Lower lobe of right lung (tissue), 2 donors: ENCODE measurements at regions not wholly inside any gene's neighbourhood (a gene's known extent, or its start where the extent isn't known, plus 50 kb on each side); places are given as distances from the start of the nearest gene placed in this dataset.

Source experiments
- ATAC-seq, 2 donors: fragments of 200-7000 bp; cut with Tn5 transposase; one replicate each; pipeline ENCODE4 v1.9.1; 2020 to 2022; ENCODE audit warnings: mild to moderate bottlenecking in 2 of 2, moderate library complexity in 2 of 2
- DNase-seq: peaks from one replicate; pipeline ENCODE4 v3.0.0-alpha.2; 2020
- H3K27ac ChIP-seq: fragments of 200-600 bp; one replicate; pipeline ENCODE4 v1.8.0; 2022
- H3K27me3 ChIP-seq: fragments of 200-600 bp; one replicate; pipeline ENCODE4 v1.8.0; 2022; ENCODE audit warnings: low read depth
- H3K36me3 ChIP-seq: fragments of 200-600 bp; one replicate; pipeline ENCODE4 v1.8.0; 2022; ENCODE audit warnings: mild to moderate bottlenecking
- H3K4me1 ChIP-seq: fragments of 200-600 bp; one replicate; pipeline ENCODE4 v1.8.0; 2022
- H3K4me3 ChIP-seq: fragments of 200-600 bp; one replicate; pipeline ENCODE4 v1.8.0; 2022; ENCODE audit warnings: mild to moderate bottlenecking
- H3K9me3 ChIP-seq: fragments of 200-600 bp; one replicate; pipeline ENCODE4 v1.8.0; 2022
- intact Hi-C: fragments of 100-400 bp; cut with DNase I; formaldehyde crosslinking; loops from one replicate; pipeline ENCODE4 v1.11.0; 2022
- TF ChIP-seq, protein P1 (sequence below): fragments of 200-600 bp; IDR thresholded peaks from one replicate; pipeline ENCODE4 v1.8.0; 2022; ENCODE audit warnings: antibody characterized with exemption, mild to moderate bottlenecking
- donor health status: DM: no; HTN: yes; CAD: no; lungs with severe emphysema.

DNA sequence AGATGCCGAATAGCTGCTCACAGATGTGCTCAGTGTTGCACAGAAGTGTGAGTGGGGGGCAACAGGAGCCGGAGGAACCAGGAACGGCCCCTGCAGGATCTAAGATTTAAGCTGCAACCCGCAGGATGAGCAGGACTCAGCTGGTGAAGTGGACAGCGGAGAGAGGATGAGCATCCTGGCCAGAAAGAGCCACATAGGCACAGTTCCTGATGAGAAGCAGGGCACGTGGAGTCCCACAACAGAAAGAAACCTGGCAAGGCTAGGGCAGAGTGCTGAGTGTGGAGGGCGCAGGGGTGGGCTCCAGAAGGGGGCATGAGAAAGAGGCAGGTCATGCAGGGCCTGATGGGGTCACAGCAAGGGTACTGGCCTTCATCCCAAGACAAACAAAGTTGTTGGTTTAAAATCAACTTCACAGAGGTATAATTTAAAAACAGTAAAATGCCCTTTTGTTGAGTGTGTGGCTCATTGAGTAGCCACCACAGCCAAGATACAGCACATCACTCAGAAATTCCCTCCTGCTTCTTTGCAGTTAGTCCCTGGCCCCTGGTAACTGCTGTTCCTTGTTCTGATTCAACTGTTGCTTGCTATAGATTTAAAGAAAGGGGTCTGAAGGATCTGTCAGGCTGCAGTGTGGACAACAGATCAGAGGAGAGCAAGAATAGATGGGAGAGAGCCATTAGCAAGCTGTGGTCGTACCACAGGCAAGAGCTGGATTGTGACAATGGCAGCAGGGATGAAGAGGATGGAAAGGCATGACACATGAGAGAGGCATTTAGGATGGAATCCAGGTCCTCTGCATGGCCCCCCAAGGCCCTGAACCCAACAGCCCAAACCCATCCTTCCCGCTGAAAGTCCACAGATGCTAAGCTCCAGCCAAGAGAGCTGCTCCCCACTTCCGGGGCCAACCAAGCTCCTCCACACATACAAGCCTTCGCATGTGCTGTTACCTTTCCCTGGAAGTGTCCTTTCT is 53.1 kb upstream of the OSBPL3 start:
- no peaks in the 10 kb centered on the region for H3K4me1 ChIP-seq
- DNase-seq (no peak), ATAC-seq (no peak)
- H3K36me3 ChIP-seq = no peaks in the 10 kb centered on the region
- H3K27ac ChIP-seq = no peak overlapping the region
- no peaks in the 10 kb centered on the region for H3K27me3 ChIP-seq
- TF ChIP-seq, protein P1, sequence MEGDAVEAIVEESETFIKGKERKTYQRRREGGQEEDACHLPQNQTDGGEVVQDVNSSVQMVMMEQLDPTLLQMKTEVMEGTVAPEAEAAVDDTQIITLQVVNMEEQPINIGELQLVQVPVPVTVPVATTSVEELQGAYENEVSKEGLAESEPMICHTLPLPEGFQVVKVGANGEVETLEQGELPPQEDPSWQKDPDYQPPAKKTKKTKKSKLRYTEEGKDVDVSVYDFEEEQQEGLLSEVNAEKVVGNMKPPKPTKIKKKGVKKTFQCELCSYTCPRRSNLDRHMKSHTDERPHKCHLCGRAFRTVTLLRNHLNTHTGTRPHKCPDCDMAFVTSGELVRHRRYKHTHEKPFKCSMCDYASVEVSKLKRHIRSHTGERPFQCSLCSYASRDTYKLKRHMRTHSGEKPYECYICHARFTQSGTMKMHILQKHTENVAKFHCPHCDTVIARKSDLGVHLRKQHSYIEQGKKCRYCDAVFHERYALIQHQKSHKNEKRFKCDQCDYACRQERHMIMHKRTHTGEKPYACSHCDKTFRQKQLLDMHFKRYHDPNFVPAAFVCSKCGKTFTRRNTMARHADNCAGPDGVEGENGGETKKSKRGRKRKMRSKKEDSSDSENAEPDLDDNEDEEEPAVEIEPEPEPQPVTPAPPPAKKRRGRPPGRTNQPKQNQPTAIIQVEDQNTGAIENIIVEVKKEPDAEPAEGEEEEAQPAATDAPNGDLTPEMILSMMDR = no peak
- intact Hi-C loops = no loop called here
- no peaks in the 10 kb centered on the region for H3K9me3 ChIP-seq
- H3K4me3 ChIP-seq = no peak overlapping the region

DNA sequence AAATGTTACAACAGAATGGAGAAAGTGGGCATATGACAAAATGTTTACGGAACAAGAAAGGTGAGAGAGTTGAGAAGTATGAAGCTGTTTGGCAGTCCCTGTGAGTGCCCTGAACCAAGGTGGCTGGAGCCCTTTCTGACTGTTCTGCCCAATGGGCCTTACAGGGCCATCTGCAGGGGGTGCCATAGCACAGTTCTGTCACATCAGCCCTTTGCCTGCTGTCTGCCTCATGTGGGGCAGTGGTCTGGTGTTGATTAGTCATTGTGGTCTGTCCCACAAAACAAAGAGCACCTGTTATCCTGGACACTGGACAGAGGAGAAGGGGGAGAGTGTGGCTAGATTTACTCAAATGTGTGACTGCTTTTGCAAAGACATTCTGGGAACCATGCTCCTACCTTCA is 51.5 kb upstream of the OSBPL3 start:
- TF ChIP-seq, protein P1 = no peak
- Histone ChIP-seq H3K36me3 (no peaks in the 10 kb centered on the region), H3K27ac (no peak overlapping the region), H3K4me1 (no peaks in the 10 kb centered on the region), H3K27me3 (no peaks in the 10 kb centered on the region), H3K9me3 (no peaks in the 10 kb centered on the region), H3K4me3 (no peak overlapping the region)
- no peak for ATAC-seq
- DNase-seq = no peak
- intact Hi-C loops = no loop called here

DNA sequence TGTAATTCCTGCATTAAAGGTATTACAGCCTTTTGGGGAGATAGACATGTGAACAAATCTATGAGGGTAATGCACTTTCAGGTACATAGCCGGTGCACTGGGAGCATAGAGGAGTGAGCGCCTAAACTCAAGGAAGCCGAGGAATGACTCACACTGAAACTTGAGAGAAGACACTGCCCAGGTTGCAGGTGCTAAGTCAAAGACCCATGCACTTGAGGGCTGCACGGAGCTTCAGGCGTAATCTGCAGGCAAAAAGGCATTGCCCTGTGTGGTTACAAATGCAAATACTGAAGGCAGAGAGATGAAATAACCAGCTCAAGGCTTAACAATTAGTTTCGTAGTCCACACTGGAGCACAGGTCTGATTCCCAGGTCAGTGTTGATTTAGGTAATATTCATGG is 51.0 kb upstream of the OSBPL3 start:
- H3K36me3 ChIP-seq = no peaks in the 10 kb centered on the region
- DNase-seq = no peak
- intact Hi-C loops = no loop called here

More for the DNA sequence above, 51.0 kb upstream of the OSBPL3 start:
- Histone ChIP-seq H3K4me3 (no peak overlapping the region), H3K27me3 (no peaks in the 10 kb centered on the region), H3K4me1 (no peaks in the 10 kb centered on the region), H3K27ac (no peak overlapping the region), H3K9me3 (no peaks in the 10 kb centered on the region)
- peak in 1 of 2 donors; percentile 37 for ATAC-seq
- TF ChIP-seq, protein P1 = no peak
